Stimulated activated CD8-positive, alpha-beta memory T cell treated with anti-CD3 and anti-CD28 coated beads, Interleukin-12 subunit alpha, Interleukin-12 subunit beta, amount 100 ng/mL, for 24 hours (primary cell): ENCODE measurements at regions not wholly inside any gene's neighbourhood (a gene's known extent, or its start where the extent isn't known, plus 50 kb on each side); places are given as distances from the start of the nearest gene placed in this dataset.
"Not testable (repeated sequence)": the region's sequence is repeated elsewhere in the genome, so short reads cannot be mapped to it uniquely, and the experiment has no call there.

Source experiments
- DNase-seq: peaks from one replicate; pipeline ENCODE4 v3.0.0-alpha.2; 2020; ENCODE audit errors: extremely low read depth

DNA sequence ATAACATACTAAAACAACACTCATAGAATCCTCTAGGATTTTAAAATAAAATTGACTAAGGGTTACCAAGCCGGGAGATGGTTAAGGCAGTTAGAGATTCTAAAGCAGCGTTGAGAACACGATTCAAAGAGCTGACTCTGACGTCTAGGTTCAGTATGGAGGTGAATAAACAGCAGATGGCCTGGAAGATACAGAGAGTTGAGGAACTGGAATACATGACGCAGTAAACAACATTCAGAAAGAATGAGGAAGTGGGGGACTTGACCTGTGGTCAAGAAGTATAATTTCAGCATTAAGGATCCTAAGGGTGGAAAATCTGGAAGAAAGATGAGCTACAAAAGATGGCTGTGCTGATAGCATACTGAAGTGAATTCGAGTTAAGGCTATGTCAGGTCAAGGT lies 172.5 kb upstream of the NBPF9 start:
- DNase-seq = not testable (repeated sequence)

DNA sequence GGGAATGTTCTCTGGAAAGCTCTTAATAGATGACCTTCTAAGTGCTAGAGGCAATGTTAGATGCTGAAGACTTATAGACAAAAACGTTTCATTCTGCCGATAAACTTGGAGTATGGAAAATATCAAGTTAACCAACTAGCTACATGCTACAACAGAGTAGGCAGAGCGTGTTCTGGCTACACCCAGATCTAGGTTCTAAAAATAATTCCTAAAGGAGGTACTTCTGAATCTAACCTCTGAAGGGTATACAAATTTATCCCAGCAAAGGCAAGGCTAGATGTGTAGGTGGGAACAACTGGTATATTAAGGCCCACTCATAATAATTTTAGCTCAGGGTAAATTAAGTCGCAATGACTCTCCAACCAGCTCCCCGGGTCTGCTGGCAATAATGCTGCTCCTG lies 173.1 kb upstream of the NBPF9 start:
- DNase-seq = not testable (repeated sequence)

DNA sequence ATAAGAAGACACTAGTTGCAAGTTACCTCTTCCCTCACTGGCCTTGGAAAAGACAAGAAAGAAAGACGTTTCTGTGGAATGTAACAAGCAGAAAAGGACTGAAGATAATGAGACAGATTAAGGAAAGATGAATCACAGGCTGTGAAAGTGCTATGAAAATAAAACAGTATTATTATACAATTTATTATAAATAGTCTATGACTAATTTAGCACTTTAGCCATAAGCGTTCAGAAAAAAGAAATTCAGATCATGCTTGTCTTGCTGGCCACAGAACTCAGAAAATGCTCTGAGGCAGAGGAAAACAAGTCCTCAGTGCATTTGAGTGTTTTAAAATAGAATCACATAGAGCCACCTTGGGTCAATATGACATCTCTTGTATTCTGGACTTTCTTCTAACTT lies 174.8 kb upstream of the NBPF9 start:
- not testable (repeated sequence) for DNase-seq

DNA sequence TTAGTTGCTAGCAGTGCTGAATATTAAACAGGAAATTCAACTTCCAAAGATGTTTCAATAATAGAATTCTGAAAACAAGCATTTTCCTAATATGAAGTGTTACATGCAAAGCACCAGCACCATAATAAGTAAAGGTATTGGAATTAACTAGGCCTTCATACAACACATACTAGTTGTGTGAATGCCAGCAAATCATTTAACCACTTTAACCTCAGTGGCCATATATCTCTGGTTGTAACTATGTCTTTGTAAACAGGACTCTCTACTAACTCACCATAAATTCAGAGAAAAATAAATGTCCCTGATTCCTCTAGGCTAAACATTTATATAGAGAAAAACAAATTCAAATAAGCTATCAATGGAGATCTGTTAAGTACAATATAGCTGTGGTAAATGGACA lies 175.7 kb upstream of the NBPF9 start:
- DNase-seq = not testable (repeated sequence)

DNA sequence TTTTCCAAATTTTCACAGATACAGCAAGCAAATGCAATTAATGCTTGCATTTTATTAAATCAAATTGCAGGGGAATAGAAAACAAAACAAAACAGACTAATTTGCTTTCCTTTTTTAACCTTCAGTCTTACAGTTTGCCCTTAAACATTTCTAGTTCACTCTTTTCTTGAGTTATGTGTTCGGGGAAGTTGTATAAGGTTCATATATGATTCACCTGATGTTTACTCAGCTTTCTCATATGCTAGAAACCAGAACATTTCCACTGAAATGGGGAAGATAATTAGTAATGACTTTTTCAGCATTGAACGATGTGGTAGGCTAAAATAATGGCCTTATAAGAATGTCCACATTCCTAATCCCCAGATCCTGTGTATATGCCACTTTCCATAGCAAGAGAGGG lies 176.2 kb upstream of the NBPF9 start:
- not testable (repeated sequence) for DNase-seq

DNA sequence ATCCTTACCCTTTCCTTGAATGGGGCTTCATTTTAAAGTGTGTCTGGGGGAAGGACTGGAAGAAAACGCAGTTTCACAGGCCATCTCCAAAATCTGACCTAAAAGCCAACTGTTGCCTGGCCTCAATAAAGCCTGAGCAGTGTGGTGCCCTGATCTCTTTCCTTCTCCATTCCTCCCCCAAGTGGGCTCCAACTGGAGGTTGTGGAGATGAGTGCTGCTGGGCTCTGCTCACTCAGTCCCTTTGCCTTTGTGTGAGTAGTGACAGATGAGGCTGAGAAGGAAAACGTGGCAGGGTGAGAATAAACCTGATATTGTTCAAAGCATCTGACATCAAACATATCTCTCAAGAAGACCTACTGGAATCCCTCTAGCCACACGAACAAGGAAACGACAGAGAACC lies 181.4 kb upstream of the NBPF9 start:
- DNase-seq = not testable (repeated sequence)

DNA sequence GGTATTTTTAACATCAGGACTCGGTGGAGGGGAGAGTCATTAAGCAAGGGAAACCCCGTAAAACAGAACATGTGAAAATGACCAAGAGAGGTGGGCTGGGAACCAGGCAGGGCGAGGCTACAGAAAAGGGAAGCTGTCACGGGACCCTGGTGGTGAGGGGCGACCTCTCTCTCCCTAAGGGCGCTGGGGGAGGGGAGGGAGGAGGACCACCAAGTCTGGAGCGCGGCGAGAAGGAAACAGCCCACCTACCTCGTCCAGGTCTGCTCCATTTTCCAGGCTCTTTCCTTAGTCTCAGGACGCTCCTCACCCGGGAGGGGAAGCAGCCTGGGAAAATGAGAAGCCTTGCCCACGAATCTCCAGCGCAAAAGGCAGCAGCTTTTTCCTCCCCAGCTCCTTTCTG lies 181.9 kb upstream of the NBPF9 start:
- DNase-seq = not testable (repeated sequence)

DNA sequence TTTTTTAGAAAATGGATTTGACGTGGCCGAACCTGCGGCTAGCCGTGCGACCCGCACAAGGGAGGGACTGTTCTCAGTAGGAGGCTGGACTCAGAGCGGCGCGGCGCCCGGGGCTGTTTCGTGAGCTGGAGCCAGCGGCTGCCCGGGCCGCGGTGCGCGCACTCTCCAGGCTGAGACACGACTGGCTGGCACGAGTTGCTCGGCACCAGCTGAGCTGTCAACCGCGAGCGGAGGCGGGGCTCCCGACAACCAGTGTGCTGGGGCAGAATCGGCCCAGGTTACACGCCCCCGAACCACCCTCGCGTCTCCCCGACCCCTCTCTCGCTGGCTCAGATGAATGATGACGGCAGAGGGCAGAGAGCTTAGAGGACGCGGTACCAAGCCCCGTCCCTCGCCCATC lies 182.3 kb upstream of the NBPF9 start:
- peak; percentile 3 for DNase-seq

DNA sequence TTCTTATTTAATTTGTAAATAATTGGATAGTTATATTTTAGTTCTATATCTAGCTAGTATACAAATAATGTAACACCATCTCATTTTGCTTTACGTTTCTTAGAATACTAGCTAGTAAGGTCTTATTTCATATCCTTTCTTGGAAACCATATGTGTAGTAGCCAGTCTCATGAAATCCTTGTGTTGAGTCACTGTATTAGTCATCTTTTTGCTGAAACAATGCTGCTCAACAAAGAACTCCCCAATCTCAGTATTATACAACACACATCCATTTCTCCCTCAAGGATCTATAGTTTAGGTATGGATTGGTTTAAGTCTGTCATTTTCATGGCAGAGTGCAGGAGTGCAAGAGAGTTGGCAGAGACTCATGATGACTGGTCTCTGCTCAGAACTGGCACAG lies 185.2 kb upstream of the NBPF9 start:
- DNase-seq = not testable (repeated sequence)

DNA sequence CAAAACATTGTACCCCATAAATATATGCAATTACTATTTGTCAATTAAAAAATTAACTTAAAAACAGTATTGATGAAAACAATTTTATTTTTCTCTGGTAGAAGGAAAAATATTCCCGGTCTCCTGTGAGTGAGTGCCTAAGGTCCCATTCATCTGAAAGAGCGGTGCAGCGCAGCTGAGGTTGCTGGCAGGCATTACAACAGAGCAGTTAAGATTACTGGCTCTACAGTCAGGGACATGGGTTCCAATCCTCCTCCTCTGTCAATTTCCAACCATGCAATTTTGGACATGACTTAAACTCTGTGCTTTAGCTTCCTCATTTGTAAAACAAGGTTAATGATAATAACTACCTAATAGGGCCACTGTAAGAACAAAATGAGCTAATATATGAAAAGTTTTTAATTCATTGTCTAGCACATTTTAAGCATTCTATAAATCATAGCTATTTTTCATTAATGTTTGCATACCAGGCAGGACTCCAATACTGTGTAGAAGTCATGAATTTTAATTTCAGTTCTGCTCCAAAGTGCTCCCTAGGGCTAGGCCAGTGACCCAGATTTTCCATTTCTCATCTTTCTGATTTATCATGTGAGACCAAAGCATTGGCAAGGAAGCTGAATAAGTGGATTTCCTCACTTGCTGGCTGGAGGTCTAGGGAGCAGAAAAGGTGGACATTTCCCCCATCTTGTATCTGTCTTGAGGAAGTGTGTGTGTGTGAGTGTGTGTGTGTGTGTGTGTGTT lies 174.2 kb upstream of the NBPF19 start:
- not testable (repeated sequence) for DNase-seq

DNA sequence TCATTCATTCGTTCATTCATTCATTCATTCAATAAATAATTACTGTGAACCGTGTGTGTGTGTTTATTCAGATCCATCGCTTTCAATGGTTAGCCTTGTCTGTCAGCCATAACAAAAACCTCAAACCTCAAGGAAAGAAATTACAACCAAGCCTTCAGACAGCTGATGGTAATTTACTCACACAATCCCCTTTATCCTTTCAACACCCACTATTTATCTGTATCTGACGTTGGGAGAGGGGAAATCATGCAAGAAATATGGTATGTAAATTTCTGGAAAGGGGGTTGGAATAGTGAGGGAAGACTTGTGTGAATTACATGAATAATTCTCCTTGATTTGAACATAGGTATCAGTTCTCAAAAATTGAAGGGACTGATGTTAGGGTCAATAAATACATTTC lies 173.6 kb upstream of the NBPF19 start:
- not testable (repeated sequence) for DNase-seq

DNA sequence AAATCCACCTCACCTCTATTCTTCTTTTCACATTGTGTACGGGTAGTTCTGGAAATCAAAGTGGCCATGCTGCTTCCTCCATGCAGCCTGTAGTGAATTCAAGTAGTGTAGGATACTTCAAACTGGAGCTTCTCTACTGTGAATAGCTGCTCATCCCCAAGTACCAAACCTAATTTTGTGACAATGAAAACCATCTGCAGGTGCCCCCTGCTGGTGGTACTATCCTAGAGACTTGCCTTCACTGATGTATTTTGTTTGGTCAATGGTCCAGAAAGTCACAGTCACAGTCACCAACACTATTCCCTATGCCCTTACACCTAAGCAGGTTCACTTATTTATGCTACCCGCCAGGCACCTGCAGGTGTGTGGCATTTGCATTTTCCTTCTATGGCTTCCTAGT lies 170.0 kb upstream of the NBPF19 start:
- DNase-seq = not testable (repeated sequence)

DNA sequence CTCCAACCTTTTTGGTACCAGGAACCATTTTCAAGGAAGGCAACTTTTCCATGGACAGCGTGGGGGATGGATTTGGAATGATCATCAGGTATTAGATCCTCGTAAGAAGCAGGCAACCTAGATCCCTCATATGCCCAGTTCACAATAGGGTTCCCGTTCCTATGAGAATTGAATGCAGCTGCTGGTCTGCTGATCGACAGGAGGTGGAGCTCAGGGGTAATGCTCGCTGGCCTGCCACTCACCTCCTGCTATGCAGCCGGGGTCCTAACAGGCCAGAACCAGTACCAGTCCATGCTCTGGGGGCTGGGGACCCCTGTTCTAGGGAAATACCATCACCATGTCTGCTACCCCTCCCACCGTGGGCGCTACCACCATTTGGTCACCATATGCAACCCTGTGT lies 167.2 kb upstream of the NBPF19 start:
- not testable (repeated sequence) for DNase-seq

DNA sequence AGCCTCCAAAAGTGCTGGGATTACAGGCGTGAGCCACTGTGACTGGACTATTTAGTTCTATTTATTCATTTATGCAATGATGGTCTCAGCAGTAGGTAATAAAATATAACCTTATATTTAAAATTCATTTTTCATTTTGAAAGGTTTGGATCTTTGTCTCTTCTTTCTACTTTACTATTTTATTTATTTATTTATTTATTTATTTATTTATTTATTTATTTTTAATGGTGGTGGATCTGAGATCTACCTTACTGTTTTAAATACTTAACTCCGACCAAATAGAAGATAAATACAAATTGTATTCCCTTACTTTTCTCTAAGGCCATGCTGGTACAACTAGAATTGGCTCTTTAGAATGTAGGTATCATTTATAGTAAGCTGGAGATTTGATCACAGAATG lies 159.9 kb upstream of the NBPF19 start:
- DNase-seq = not testable (repeated sequence)

DNA sequence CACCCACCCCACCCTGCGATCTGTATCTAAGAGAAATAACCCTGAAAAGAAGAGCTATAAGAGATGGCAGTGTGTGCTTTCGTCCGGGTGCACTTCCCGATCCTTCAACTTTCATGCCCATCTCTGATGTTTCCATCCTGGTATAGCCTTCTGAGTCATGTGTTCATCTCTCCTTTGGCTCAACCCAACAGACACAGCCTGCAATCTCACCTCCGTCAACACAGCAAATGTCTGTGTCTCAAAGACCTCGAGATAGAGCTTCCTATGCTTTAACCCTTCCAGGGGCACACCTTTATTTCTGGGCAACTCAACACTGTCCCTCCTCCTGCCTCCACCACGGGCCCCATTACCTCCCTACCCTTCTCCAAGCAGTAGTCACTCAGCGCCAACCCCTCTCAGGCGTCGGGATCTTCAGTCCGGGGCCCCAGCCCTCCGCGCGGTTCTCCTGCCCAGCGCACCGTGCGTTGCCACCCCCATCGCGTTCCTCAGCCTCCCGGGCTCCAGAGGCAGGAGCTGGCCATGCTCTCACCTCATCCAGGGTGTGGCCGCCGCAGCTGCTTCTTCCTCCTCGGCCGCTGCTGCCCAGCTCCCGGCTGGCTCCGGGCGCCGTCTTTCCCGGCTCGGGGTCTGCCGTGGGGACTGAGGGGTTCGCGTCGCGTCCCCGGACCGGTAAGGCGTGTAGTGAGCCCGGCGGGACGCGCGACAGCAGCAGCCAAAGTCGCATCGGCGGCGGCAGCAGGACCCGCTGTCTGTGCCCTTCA lies 153.7 kb upstream of the NBPF19 start:
- not testable (repeated sequence) for DNase-seq

DNA sequence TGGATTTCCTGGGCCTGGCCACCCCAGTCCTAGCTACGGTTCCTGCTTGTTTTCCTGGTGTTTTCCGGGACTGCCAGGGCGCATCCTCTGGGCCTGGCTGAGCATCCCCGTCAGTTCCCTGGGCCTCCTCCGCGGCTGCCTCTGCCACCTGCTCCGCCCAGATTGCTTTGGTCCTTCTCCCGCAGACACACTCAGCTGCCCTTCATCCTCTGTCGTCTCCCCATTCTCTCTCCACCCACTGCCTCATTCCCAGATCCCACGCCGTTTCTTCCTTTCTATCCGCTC lies 153.2 kb upstream of the NBPF19 start:
- not testable (repeated sequence) for DNase-seq

DNA sequence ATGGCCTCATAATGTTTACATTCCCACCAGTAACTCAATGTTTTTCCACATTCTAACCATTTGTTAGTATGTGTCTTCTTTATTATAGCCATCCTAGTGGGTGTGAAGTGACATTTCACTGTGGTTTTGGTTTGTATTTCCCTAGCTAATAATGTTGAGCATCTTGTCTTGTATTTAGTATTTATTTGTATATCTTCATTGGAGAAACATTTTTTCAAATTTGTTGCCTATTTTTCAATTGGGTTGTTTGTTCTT lies 144.8 kb upstream of the NBPF19 start:
- DNase-seq = not testable (repeated sequence)

DNA sequence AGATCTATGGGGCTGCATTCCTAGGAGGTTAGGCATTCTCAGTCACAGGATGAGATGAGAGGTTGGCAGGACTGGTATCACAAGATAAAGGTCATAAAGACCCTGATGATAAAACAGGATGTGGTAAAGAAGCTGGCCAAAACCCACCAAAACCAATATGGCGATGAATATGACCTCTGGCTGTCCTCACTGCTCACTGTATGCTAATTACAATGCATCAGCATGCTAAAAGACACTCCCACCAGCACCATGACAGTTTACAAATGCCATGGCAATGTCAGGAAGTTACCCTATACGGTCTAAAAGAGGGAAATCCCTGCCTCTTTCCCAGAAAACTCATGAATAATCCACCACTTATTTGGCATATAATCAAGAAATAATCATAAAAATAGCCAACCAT lies 138.8 kb upstream of the NBPF19 start:
- not testable (repeated sequence) for DNase-seq

DNA sequence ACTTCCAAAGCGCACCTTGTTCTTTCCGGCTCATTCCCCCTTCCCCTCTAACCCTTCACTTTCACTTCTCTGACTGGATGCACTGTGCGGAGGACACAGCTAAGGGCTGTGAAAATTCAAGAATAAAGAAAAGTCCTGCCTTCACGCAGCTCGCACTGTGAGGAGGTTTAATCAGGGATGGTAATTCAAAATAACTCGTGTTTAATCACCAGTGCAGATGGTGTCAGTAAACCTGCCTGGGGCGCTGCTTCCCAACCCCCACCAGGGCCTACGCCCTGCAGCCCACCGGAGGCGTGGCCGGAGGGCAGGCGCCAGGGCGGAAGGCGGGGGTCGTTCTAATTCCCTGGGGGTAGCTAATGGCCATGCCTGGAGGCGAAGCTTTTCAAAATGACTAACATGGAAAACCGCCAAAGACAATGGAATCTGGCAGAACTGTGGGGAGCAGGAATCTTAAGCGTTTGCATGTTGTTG lies 136.6 kb upstream of the NBPF19 start:
- not testable (repeated sequence) for DNase-seq

DNA sequence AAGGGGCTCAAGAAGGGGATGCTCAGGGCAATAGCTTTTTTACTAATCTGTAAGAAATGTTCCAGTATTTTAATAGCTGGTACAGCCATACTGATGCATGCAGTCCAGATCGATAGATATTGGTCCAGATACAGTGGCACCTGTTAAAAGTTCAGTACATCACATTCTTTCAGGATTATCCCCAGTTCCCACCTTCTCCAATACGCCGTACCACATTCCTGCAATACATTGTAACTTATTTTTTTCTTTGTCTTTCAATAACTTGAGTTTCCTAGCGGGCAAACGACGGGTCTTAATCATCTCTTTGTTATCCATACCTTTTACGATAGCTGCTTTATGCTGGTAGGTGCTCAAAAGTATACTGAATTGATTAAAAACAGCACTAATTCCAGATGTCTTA lies 136.1 kb upstream of the NBPF19 start:
- not testable (repeated sequence) for DNase-seq

DNA sequence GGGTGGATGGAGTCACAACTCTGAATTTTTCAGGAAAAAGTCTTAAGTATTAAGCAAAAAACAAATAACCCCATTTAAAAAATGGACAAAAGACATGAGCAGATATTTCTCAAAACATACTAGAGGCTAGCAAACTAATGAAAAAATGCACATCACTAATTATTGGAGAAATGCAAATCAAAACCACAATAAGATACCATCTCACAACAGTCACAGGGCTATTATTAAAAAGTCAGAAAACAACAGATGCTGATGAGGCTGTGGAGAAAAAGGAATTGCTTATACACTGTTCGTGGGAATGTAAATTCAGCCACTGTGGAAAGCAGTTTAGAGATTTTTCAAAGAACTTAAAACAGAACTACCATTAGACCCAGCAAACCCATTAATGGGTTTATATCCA lies 125.4 kb upstream of the NBPF19 start:
- not testable (repeated sequence) for DNase-seq

DNA sequence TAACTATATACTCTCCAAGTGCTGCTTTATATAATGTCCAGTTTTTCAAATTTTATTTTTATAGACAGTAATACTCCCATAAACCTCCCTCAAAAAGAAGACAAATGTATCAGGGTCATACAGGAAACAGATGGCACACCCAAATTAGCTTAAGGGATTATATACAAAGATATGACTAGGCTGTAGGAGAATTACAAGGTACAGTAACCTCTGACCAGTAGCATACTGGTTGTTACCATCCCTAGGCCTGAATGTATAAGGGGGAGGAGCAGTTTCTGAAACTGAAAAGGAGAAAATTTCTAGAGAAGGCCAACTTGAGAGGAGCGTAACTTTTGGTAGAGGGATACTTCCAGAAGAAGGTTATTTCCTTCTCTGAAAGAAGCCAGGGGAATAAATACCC lies 122.6 kb upstream of the NBPF19 start:
- DNase-seq = not testable (repeated sequence)

DNA sequence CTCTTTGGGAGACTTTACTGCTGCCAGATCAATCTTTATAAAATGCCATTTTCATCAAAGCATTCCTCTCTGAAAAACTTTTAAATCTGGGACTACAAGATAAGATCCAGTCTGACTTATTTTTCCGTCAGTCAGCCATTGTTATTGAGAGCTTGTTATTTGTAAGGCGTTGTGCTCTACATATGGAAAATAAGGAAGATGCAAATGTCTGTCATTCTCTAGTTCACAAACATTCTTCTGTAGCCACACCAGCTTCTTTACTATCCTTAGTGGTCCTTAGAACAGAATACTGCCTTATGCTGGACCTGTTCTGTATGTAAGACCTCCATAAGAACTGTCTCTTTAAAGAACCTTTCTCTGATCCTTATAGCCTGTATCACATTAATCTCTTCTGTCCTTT lies 120.3 kb upstream of the NBPF19 start:
- not testable (repeated sequence) for DNase-seq

DNA sequence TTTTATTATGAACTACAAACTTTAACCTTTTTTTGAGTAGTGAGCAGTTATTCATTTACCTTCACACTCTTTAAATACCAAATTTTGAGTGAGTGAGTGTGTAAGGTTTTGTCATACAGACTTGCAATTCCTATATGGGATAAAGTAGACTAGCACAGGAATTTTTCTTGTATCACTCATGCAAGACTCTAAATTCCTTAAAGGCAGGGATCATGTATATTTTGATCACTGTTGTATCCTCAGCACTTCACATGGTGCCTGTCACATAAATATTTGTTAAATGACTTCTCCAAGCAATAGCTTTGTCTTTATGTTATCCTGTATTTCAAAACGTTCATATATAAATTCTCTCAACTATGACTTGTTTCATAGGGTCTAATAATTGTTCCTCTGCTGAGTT lies 119.1 kb upstream of the NBPF19 start:
- DNase-seq = not testable (repeated sequence)
